Medulla oblongata (tissue), 1 donor: ENCODE measurements at regions not wholly inside any gene's neighbourhood (a gene's known extent, or its start where the extent isn't known, plus 50 kb on each side); places are given as distances from the start of the nearest gene placed in this dataset.

Experiments
- DNase-seq: peaks from one replicate; pipeline ENCODE4 v3.0.0-alpha.2; 2015; ENCODE audit errors: extremely low spot score

- no peak for DNase-seq
Observed at GRCh38 chr18:41624460-41624859, 330.6 kb upstream of the PIK3C3 start.

DNA sequence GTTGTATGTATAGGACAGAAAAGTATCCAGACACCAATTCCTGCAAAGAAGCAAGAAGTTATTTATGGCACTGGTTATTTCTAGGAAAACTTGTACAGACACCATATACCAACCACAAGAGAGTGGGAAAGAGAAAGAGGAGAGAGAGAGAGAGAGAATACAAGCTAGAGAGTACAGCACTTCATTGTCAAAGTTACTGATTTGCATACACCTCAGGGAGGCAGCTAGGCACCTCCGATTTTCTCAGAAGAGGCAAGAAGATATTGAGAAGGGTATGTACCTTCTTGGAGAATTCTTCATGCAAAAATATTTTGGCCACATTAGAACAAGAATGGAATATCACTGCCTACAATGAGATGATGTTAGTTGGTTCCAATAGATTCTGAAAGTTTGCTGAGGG is 333.9 kb upstream of the PIK3C3 start:
- no peak for DNase-seq

- DNase-seq, result no peak
Observed at GRCh38 chr18:41618147-41618546, 336.9 kb upstream of the PIK3C3 start.

- no peak for DNase-seq
Observed at GRCh38 chr18:41617647-41618046, 337.4 kb upstream of the PIK3C3 start.

GRCh38 chr18:41613003-41613609 is 341.9 kb upstream of the PIK3C3 start:
- no peak for DNase-seq

GRCh38 chr18:41604964-41605363 is 350.1 kb upstream of the PIK3C3 start:
- no peak for DNase-seq

- no peak for DNase-seq
Observed at GRCh38 chr18:41602034-41602433, 353.0 kb upstream of the PIK3C3 start.

DNA sequence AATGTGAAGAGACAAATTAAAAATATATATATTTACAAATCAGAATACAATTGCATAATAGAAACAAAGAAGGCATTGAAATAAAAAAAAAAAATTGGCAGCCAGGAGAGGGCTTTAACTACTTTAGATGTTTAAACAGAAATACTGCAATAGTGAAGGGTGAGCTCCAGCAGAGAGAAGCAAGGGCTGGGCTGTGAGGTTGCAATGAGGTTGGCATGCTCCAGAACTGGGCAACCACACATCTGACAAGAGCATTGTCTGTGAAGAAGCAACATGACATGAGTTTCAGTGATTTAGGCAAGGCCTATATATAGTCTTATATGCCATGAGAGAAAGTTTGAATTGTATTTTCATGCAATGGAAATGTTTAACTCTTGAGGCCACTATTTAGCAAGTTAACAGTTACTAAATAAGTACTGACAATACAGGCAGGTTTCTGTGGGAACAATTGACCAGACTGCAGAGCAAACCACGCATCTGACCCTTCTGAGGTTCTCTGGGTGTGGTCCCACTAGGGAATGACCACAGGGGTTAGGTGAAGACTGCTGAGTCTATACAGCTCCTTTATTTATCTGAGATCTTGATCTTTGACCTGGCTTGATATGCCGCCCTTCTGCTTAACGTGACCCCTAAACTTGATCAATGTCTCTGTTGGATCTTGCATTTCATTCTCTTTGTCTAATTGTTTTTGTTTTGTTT is 354.2 kb upstream of the PIK3C3 start:
- DNase-seq, result no peak

GRCh38 chr18:41599466-41599865 is 355.6 kb upstream of the PIK3C3 start:
- no peak for DNase-seq

GRCh38 chr18:41594582-41594981 is 360.5 kb upstream of the PIK3C3 start:
- no peak for DNase-seq

GRCh38 chr18:41593171-41593675 is 361.8 kb upstream of the PIK3C3 start:
- DNase-seq, result no peak

GRCh38 chr18:41587976-41588375 is 367.1 kb upstream of the PIK3C3 start:
- no peak for DNase-seq

GRCh38 chr18:41585512-41585911 is 369.5 kb upstream of the PIK3C3 start:
- no peak for DNase-seq

GRCh38 chr18:41579185-41579584 is 375.8 kb upstream of the PIK3C3 start:
- no peak for DNase-seq

DNA sequence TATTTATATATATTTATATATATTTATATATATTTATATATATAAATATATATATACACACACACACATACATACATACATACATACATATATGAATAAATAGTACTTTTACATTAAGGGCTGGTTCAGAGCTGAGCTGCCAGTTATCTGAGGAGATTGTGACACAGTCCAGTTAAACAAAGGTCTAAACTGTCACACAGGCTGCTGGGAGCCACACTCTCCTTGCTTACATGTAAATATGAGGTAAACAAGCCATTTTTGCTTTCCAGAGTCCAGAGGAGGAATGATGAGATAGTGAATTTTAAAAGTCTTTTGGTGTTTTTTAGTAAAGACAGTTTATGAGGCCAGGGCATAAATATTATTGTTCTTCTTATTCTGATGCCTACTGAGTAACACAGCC is 377.5 kb upstream of the PIK3C3 start:
- DNase-seq, result no peak

- DNase-seq, result no peak
Observed at GRCh38 chr18:41576643-41577042, 378.4 kb upstream of the PIK3C3 start.

- DNase-seq, result no peak
Observed at GRCh38 chr18:41569867-41570266, 385.2 kb upstream of the PIK3C3 start.

DNA sequence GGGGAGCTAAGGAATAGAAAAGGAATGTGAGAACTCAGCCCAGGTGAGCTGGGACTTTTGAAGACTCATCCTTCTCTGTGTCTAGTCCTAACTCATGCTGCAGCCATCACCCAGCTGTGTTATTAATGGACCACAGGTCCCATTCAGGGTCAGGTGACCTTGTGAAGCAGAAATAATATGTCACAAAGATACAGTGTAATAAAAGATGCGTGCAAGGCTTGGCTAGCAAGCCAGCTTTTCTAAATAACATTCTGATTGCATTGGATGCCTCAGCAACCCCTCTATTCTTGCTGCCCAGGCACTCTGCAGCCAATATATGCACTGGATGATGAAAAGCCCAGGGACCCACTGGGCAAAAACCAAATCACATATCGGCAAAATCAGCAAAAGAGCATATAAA is 393.1 kb upstream of the PIK3C3 start:
- DNase-seq, result no peak

DNA sequence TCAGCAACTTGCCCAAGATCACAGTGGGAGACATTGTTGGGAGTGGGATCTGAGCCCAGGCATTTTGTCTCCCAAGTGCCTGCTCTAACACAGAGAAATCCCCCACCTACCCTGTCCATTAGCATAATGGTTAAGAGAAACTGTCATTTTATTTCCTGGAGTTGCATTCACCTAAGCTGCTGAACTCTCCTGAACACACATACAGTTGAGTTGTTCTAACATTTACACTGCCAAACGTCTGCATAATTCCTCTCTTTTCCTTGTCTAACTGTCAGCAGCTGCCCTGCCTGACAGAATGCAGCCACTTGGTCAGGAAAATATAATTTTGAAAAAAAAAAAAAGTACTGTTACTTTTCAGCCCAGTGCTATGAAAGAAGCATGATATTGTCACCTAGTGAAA is 396.3 kb upstream of the PIK3C3 start:
- no peak for DNase-seq

GRCh38 chr18:41553716-41554115 is 401.3 kb upstream of the PIK3C3 start:
- no peak for DNase-seq

GRCh38 chr18:41548521-41549260 is 406.3 kb upstream of the PIK3C3 start:
- no peak for DNase-seq

GRCh38 chr18:41545091-41545888 is 409.7 kb upstream of the PIK3C3 start:
- DNase-seq, result no peak
